ENCODE measurements at regions not wholly inside any gene's neighbourhood (a gene's known extent, or its start where the extent isn't known, plus 50 kb on each side); places are given as distances from the start of the nearest gene placed in this dataset.
"Not testable (repeated sequence)": the region's sequence is repeated elsewhere in the genome, so short reads cannot be mapped to it uniquely, and the experiment has no call there.

DNA sequence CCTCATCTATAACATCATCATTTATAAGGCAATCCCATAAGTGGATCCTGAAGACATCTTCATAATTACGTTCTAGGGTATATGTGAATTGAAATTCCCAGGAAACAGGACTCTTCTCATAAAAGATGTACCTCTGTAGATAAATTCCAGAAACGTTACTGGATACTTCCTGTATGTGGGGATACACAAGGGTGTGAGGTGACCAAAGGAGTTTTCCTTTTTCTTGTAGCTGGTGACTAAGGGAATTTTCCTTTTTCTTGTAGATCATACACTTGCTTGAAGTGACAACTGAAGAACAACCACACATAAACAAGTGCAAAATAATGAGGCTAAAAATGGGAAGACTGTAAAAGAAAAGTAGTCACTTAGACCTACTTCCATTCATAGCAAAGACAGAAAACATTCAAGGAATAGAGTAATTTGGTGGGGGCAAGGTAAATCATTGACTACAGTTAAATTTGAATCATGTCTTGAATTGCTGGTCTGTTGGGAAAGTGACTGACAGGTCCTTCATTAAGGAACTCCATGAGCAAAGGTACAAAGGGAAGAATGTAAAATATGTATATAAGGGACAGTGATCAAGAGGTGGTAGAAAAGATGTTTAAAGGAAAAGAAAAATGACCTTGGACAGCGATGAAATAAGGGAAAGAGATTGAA, 53.2 kb upstream of the UBE2E3 start:
- no peak for DNase-seq

DNA sequence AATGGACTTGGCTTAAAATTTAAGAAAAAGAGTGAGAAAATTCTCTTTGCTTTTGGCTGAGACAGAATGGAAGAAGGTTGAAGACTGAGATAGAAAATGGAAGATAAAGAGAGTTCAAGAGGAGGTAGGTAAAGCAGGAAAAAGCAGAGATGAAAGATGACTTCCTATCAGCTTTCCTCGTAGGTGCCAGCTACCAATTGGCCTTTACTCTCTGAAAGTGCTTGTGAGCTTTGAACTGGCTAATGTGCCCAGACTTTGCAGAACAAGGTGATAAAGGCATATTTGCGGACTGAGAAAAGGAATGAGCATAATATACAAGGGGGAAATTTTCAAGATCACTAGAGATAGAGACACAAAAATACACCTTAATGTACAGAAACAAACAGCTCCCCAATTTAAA, 54.7 kb upstream of the UBE2E3 start:
- no peak for DNase-seq

DNA sequence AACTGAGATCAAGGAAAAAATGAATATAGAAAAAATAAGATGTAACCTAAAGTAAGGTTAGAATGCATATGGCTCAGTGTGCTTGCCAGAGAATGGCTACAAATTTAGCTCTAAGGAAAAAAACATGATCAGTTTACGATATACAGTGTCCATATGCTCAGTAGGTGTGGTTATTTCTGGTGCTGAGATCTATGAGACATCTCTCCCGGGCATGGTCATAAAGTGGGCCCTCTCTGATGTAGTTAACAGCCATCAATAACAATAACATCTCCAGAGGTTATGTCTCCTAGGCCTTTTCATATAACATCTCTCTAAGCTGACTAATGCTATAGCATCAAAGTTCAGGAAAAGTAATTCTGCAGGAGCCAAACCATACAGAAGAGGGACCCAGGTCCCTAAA, 56.3 kb upstream of the UBE2E3 start:
- DNase-seq: no peak

DNA sequence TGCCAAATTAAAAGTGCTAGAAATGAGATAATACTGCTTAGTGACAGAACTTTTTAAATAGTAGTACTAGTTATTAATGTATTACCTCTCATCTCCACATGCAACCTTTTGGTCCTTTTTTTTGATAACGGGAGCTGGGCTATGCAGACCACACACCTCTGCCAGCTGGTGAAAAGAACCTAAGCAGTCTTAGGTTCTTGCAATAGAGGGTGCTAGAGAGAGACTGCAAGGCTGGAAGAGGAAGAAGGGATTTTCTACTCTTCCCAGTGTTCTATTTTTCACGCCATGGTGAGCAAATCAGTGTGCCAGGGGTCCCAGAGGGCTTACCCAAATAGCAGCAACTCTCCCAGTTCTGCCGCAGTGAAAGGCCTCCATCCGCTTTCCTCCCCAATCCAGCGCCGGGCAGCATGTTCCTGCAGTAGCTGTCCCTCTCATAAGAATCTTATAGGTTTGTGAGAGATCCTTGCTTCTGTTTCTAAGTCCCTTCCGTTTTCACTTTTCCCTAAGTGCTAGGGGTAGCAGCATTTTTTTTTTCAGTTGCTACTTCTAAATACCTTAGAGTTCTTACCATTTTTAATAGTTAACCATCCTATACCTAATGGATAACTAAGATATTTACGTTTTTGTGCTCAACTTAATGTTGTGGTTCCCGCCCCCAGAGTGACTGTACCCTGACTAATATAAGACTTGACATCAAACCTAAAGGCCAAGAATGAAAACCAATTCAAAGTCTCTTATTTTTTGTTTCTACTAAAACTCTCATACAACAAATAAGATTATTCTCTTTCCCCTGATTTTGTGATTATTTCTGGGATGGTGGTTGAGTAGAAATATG, 69.4 kb upstream of the UBE2E3 start:
- no peak for DNase-seq

DNA sequence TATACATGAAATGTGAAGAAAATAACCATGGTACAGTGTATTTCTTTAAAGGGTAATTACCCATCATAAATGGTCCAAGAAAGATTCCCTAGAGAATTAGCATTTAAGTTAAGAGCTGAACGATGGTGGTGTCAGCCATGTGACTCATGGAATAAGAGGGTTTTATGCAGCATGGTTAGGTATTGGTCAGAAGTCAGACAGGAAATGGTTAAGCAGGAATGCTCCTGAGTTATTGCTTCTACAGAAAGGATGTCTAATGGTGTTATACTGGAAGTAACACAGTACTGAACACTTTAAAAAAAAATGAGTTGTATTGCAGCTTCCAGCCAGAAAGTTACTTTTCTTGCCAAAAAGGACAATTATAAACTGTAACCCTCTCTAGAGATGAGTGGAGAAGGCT, 72.7 kb upstream of the UBE2E3 start:
- DNase-seq: no peak

DNA sequence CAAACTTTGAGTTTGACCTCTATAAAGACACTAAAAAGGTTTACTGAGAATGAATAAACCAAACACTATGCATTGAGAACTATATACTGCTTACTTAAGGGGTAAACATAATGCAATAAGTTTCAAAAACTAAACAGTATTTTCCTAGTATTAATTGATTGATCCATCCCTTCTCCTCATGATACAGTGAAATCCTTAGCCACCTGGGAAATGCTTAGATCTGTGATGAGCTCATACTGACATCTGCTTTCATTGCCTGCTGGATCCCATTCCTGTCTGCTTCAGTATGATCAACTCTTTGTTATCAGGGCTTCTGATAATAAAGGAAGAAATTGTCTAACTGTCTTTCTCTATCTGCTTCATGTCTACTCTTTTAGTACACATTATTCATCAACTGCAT, 74.9 kb upstream of the UBE2E3 start:
- no peak for DNase-seq

DNA sequence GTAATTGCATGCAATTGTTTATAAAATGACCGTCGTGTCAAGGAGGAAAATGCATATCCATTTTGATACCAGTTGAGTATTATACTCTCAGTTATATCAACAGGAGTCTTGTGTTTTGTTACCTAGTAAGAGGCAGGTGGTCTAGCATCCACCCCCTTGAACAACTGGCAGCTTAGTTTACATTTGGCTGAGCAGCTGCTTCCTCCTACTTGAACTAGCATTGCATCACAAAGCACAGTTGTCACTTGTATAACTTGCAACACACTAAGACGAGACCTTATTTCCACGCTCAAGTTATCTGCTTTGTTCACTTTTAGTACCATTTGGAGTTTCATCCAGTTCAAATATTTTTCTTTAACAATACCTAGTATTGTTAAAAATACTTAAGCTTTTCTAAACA, 75.4 kb upstream of the UBE2E3 start:
- no peak for DNase-seq

DNA sequence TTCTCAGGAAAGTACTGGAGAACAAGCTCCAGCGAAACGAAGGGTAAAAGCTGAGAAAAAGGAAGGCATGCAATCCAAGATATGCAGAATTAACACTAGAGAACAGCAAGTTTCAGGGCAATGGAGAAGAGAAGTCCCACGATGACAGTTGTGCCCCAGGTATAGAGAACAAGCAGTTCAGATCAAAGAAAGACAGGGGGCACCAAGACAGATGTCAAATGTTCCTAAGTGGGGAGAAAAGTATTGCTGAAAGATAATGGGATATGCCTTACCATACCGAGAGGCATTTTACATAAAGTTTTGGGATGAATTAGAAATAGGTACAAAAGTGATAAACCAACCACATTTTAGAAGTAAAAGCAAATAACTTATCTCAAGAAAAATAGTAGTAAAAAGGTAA, 79.1 kb upstream of the UBE2E3 start:
- DNase-seq: no peak

DNA sequence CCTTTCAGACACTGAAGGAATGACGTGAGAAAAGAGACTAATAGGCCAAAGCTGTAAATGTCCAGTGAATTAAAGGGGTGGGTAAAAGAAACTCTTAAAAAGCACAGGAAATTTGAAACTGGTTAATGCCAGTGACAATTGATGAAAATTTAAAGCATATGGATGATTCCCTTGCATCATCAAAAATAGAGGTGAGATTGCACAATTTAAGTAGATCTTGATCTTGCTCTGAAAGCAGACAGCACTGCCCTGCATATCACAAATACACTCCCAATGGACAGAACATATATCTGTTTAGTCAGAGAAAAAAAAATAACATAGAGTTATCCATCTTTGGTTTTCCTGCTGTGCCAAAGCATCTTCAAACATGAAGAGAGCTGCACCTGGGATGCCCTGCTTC, 86.7 kb upstream of the UBE2E3 start:
- DNase-seq: no peak

DNA sequence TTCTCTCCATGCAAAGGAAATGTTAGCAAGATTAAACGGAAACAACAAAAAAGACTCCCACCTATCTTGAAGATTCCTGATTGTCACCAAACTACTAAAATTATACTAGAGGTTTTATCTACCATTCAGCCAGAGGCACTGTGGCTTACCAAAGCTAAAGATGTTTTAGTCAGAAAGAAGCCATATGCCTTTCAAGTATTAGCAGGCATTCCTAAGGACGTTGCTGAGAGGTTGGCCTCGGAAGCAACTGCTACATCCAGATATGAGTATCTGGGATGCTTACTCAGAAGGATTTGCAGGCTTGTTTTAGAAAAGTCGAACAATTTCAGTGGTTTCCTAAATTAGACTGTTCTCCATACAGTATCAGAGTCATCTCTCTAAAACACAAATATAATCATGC, 88.3 kb upstream of the UBE2E3 start:
- DNase-seq: no peak

DNA sequence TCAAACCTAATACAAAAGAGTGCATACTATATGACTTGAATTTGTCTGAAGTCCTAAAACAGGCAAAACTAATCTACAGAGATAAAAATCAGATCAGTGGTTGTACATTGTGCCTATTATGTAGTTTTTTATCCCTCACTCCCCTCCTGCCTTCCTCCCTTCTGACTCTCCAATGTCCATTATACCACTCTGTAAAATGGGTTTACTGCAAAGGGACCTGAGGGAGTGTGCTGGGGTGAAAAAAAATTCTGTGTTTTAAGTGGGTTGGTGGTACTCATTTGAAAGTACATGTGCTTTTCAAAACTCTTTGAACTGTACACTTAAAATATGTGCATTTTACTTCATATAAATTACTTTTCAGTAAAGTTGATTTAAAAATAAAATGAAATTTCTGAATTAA, 89.0 kb upstream of the UBE2E3 start:
- no peak for DNase-seq

DNA sequence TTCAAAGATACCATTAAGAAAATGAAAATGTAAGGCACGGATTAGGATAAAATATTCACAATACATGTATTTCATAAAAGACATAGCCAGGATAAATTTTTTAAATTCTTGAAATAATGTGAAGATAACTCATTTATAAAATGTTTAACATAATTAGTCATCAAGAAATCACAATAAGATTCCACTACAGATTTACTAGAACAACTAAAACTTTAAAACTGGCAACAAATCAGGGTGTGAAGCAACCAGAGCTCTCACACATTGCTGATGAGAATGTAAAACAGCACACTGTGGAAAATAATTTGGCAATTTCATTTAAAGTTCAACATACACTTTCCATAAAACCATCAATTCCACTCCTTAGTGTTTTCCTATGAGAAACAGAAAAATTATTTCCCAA, 89.6 kb upstream of the UBE2E3 start:
- DNase-seq: no peak

DNA sequence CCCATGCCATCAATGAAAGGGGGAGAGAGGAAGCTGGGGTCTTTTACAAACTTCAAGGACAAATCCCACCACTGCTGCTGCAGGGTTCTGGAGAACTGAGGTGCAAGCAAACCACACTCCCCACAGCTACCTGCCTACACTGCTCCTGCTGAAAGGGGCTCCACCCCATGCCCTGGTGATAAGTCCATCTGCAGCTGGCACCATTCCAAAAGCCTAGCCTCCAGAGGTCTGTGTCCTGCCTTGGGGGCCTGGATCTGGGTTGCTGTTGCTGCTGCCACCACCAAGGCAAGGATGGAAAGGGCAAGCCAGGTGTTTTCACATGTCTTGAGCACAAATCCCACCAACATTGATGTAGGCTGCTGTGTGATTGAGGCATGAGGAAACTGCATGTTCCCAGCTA, 97.4 kb upstream of the UBE2E3 start:
- no peak for DNase-seq

DNA sequence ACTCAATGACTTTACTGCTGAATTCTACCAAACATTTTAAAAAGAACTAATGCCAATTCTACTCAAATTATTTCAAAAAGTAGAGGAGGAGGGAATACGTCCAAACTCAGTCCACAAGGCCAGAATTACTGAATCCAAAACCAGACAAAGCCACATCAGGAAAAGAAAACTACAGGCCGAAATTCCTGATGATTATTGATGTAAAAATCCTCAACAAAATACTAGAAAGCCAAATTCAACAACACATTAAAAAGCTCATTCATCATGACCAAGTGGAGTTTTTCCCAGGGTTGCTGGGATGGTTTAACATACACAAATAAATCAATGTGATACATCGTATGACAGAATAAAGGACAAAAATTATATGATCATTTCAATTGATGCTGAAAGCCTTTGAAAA, 103.9 kb upstream of the UBE2E3 start:
- DNase-seq: peak; percentile 75

DNA sequence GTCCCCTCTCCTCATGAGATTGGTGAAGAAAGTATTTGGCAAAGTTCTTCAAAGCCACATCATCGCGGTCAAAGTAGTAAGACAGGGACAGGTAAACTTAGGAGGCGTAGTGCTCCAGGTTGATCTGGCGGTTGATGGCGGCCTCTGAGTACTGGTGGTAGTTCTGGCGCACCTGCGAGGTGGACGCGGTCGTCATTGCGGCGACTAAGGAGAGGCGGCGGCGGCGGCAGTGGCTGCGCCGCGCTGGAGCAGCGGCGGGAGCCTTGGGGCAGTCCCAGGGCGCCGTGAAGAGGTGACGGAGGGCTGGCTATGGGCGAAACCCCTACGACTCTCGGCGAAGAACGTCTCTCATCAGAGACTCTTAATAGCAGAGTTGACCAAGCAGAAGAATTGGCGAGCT, 107.2 kb upstream of the UBE2E3 start:
- DNase-seq: no peak

DNA sequence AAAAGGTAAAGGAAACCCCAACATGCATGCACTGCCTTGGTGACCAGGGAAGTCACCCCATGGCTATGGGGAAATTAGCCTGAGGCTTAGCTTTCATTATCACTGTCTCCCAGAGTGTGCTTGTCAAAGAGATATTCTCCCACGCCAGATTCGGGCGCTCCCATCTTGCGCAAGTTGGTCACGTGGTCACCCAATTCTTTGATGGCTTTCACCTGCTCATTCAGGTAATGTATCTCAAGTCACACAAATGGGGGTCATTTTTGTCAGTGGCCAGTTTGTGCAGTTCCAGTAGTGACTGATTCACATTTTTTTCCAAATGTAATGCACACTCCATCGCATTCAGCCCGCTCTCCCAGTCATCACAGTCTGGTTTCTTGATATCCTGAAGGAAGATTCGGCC, 107.6 kb upstream of the UBE2E3 start:
- DNase-seq: not testable (repeated sequence)

DNA sequence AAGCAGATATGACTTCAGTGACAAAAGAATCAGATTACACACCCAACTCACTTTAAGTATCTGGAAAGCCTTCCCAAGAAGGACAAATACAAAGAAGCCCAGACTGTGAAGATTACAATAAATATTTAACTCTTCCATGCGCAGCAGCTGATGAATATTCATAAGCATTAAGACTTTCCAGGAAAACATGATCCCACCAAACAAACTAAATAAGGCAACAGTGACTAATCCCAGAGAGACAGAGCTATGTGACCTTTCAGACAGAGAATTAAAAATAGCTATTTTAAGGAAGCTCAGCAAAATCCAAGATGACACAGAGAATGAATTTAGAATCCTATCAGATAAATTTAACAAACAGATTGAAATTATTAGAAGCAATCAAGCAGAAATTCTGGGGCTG, 108.2 kb upstream of the UBE2E3 start:
- DNase-seq: no peak

DNA sequence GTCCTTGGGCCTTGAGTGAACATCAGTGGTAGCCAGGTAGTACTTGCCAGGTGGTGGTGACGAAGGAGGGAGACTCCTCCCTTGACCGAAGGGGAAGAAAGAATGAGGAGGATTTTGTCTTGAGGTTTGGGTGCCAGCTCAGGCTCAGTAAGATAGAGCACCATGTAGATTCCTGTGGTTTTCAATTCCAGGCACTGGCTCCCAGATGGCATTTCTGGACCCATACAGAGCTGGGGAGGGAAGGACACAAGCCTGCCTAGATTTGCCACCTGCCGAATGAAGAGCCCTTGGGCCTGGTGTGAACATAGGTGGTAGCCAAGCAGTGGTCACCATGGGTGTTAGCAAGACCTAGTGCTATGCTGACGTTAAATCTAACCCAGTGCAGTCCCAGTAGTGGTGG, 108.8 kb upstream of the UBE2E3 start:
- DNase-seq: no peak

DNA sequence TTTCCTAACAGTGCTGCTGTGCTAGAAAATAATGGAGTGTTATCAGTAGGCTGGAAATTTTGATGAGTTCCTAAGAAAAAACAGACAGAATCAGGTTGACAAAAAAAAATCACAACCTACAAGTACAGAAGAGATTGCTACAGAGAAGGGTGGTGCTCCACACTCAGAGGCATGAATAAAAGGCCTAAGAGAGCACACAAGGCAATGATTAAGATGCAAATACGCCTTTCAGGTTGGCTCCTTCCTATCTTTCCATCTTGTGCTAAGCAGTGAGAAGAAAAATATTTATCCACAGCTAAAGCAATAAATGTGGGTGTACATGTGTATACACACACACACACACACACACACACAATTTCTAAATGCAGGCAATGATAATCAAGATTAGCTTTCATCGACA, 130.6 kb upstream of the UBE2E3 start:
- no peak for DNase-seq

DNA sequence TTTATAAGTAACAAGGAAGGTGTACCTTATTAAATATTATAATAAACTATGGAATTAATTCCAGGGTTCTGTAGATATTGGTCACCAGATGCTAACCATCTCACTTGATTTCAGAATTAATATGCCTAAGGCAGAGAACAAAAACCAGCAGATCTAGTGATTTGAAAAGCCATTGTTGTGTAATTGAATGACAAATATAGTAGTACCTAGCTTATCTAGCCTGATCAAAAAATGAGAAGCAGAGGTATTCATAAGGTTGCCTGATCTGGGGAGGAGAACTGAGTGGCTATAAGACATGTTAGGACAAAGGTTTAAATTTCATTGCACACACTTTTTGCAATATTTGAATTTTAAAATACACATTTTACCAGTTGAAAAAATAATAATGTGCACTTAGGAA, 132.0 kb upstream of the UBE2E3 start:
- no peak for DNase-seq

DNA sequence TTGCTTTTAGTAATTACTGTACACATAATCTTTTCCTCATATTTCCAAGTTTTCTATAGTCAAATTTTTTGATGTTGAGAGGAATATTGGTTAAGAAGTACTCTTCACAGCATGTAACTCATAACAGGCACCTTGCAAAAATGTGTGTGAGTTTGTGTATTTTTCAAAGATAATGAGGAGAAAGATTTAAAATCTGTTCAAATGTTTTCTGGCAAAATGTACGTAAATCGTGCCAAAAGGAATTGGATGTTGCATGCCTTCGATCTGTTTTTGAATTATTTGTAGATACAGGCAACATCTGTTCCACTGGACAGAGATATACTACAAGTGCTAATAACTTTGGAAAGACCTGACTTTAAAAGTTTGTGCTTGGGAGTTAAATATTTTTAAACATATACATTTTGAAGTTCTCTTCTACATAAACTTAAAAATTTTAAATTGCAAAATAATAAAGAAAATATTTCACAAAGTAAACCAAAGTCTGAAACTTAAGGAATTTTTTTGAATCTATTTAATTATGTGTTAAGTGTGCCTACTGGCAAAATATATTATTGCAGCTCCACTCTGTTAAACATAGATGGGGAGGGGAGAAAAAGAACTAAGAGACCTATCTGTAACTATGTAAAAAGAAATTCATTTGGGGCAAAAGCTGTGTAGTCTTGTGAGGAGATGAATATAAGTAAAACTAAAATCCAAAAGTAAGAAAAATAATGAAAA, 133.5 kb upstream of the UBE2E3 start:
- peak; percentile 58 for DNase-seq

DNA sequence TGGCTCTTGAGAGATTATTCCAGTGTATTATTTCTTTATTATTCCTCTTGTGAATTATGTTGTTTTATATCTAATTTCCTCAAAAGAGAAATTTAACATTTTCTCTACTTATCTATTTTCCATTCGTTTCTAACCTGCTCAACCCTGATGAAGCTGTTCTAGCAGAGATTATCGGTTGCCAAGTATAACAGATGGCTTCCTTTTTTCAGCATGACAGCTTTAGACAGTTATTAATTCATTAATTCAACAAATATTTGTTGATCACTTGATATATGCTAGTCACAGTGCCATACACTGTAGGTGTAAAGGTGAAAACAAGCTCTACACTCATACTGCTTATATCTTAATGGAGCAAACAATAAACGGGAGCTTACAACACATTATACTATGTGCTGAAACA, 137.9 kb upstream of the UBE2E3 start:
- DNase-seq: peak; percentile 64

DNA sequence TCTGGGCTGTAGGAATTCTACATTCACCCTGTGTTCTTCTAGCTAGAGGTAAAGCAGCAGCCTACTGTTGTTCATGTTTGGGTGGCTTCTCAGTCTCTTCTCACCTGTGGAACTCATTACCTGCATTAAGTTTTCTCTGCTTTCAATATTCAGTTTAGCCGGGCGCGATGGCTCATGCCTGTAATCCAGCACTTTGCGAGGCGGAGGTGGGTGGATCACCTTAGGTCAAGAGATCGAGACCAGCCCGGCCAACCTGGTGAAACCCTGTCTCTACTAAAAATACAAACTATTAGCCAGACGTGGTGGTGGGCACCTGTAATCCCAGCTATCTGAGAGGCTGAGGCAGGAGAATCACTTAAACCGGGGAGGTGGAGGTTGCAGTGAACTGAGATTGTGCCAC, 139.8 kb upstream of the UBE2E3 start:
- no peak for DNase-seq

DNA sequence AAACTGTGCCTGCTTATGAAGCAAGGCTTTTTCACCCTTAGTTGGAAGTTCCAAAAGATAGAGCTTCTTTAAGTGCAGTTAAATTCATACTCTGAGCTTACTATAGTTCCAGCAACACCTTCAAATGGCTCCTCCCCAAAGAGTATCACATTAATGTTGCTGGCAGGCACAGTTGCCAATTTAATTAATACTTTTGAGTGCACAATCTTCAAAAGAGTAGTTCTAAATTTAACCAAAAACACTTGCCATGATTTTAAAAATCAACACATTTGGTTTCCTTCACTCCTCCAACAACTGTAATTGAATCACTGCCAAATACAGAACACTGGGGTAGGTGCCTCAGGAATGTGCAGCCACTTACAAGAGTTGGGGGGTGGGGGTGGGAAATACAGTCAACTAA, 150.6 kb upstream of the UBE2E3 start:
- DNase-seq: peak; percentile 34
